Gastrocnemius medialis (tissue), 4 donors: ENCODE measurements at regions not wholly inside any gene's neighbourhood (a gene's known extent, or its start where the extent isn't known, plus 50 kb on each side); places are given as distances from the start of the nearest gene placed in this dataset.

Experiments used
- CTCF ChIP-seq, 5 experiments: fragments of 450-650 bp in 3 of 5; fragments of 200-600 bp in 2 of 5; sonication (generic) in 2 of 5; IDR thresholded peaks in 4 of 5; conservative IDR thresholded peaks in 1 of 5; 1 replicate in 4 of 5; 2 replicates in 1 of 5; pipeline ENCODE4 v1.5.1; 2016 to 2019; ENCODE audit warnings: antibody characterized with exemption in 5 of 5, mild to moderate bottlenecking in 3 of 5, moderate library complexity in 3 of 5
- POLR2A ChIP-seq, 2 donors: fragments of 450-650 bp; IDR thresholded peaks; one replicate each; pipeline ENCODE4 v1.6.1; 2017; ENCODE audit warnings: antibody characterized with exemption in 2 of 2, mild to moderate bottlenecking in 2 of 2, moderate library complexity in 2 of 2

- TF ChIP-seq POLR2A (IDR thresholded peaks at IDR 0.05) = no peak
- no peak for TF ChIP-seq CTCF (IDR thresholded peaks at IDR 0.05 in 4 of 5, conservative IDR thresholded peaks at IDR 0.05 in 1 of 5)
Observed at GRCh38 chrX:34879886-34880285, 62.7 kb upstream of the FAM47B start.
